NCI-H226 (cell line): ENCODE measurements at regions not wholly inside any gene's neighbourhood (a gene's known extent, or its start where the extent isn't known, plus 50 kb on each side); places are given as distances from the start of the nearest gene placed in this dataset.

Experiments
- DNase-seq: peaks from one replicate; pipeline ENCODE4 v3.0.0-alpha.2; 2015

- DNase-seq = no peak
These were observed 104.0 kb upstream of the SSBP2 start for GRCh38 chr5:81854915-81855314.

- DNase-seq = no peak
These were observed 103.6 kb upstream of the SSBP2 start for GRCh38 chr5:81854485-81854884.

GRCh38 chr5:81853030-81853357 lies 102.1 kb upstream of the SSBP2 start:
- DNase-seq = no peak

- DNase-seq = no peak
These were observed 101.6 kb upstream of the SSBP2 start for GRCh38 chr5:81852291-81853029.

GRCh38 chr5:81851481-81852178 lies 100.7 kb upstream of the SSBP2 start:
- peak; percentile 84 for DNase-seq

- no peak for DNase-seq
These were observed 99.8 kb upstream of the SSBP2 start for GRCh38 chr5:81850501-81851357.

GRCh38 chr5:81849770-81850367 lies 99.0 kb upstream of the SSBP2 start:
- DNase-seq = no peak

- no peak for DNase-seq
These were observed 97.5 kb upstream of the SSBP2 start for GRCh38 chr5:81848362-81848880.

GRCh38 chr5:81846301-81846700 lies 95.4 kb upstream of the SSBP2 start:
- no peak for DNase-seq

GRCh38 chr5:81843845-81844244 lies 92.9 kb upstream of the SSBP2 start:
- no peak for DNase-seq

- no peak for DNase-seq
These were observed 92.0 kb upstream of the SSBP2 start for GRCh38 chr5:81842795-81843398.

- DNase-seq = no peak
These were observed 88.1 kb upstream of the SSBP2 start for GRCh38 chr5:81839034-81839433.

GRCh38 chr5:81838307-81838906 lies 87.5 kb upstream of the SSBP2 start:
- peak; percentile 24 for DNase-seq

- no peak for DNase-seq
These were observed 86.9 kb upstream of the SSBP2 start for GRCh38 chr5:81837667-81838306.

- DNase-seq = no peak
These were observed 85.0 kb upstream of the SSBP2 start for GRCh38 chr5:81835814-81836367.

- no peak for DNase-seq
These were observed 83.2 kb upstream of the SSBP2 start for GRCh38 chr5:81834021-81834660.

GRCh38 chr5:81830596-81830995 lies 79.7 kb upstream of the SSBP2 start:
- DNase-seq = no peak

- DNase-seq = no peak
These were observed 78.3 kb upstream of the SSBP2 start for GRCh38 chr5:81829242-81829641.

- DNase-seq = no peak
These were observed 76.6 kb upstream of the SSBP2 start for GRCh38 chr5:81827500-81827899.

- DNase-seq = no peak
These were observed 75.2 kb upstream of the SSBP2 start for GRCh38 chr5:81826128-81826527.

- peak; percentile 81 for DNase-seq
These were observed 74.3 kb upstream of the SSBP2 start for GRCh38 chr5:81825237-81825636.
